ACHN (cell line): ENCODE measurements at regions not wholly inside any gene's neighbourhood (a gene's known extent, or its start where the extent isn't known, plus 50 kb on each side); places are given as distances from the start of the nearest gene placed in this dataset.

ENCODE experiments used
- DNase-seq: peaks from one replicate; pipeline ENCODE4 v3.0.0-alpha.2; 2015
- in situ Hi-C: cut with HindIII; loops from 2 replicates; pipeline ENCODE4 v1.10.0; 2017; ENCODE audit warnings: low sequenced_read_pairs, low pct_ligation_motif_present, low pct_unique_long_range_greater_than_20kb

DNA sequence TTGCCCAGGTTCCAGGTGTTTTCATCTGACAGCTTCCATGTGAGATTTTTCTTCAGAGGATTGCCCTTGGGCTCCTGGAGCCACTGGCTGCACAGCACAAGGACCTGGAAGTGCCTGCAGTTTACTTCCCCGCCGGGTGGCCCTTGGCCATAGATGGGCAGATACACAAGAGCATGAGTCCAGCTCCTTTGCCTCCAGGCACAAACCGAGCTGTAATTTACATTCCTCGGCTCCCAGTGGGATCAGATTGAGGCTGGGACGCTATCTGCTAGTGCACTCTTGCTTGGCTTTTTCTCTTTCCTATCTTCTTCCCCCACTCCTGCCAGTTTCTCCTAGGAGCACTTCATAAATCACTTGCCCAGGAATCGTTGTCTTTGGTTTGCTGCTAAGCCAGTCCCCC lies 85.4 kb upstream of the RALY start:
- DNase-seq = no peak
- in situ Hi-C loops = no loop called here

DNA sequence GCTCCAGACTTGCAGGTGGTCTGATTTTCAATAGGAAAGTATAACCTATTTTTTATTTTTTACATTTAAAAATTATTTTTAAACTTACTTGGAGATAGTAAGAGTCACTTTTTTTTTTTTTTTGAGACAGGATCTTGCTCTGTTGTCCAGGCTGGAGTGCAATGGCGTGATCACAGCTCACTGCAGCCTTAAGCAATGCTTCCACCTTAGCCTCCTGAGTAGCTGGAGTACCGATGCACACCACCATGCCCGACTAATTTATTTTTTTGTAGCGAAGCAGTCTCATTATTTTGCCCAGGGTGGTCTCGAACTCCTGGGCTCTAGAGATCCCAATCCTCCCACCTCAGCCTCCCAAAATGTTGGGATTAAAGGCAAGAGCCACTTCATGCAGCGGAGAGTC lies 84.8 kb upstream of the RALY start:
- in situ Hi-C loops = no loop called here

DNA sequence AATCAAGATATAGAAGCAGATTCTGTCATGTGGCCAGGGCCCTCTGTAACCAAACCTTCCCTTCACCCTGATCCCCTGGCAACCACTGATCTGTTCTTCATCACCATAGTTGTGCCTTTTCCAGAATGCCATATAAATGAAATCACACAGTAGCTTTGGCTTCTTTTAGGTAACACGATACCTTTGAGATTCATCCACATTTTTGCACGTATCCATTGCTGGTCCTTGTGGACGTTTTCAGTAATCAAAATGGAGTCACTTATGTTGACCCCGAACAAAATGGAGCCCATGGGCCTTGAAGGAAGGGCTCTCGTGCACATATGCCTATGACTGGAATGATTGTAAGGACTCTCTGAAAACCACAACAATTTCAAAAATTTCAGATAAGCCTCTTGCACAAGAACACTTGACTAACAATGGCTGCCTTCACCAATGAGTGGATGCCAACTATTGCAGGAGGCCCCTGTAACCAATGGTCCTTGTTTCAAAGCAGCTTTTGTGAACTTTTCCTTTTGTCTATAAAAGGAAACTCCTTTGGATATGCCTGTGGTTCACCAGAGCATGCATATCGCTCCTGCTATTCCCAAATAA lies 84.3 kb upstream of the RALY start:
- in situ Hi-C loops = no loop called here
- peak; percentile 78 for DNase-seq

More for the DNA sequence above, 84.8 kb upstream of the RALY start:
- no peak for DNase-seq

GRCh38 chr20:33910056-33910455 lies 83.7 kb upstream of the RALY start:
- in situ Hi-C loops = no loop called here
- no peak for DNase-seq

GRCh38 chr20:33910529-33911327 lies 83.0 kb upstream of the RALY start:
- in situ Hi-C loops = no loop called here
- peak; percentile 9 for DNase-seq

- DNase-seq = peak; percentile 21
- in situ Hi-C loops = no loop called here
Measured at GRCh38 chr20:33914919-33915318, 78.8 kb upstream of the RALY start.

- peak; percentile 27 for DNase-seq
- in situ Hi-C loops = no loop called here
Measured at GRCh38 chr20:33915726-33916331, 77.9 kb upstream of the RALY start.

DNA sequence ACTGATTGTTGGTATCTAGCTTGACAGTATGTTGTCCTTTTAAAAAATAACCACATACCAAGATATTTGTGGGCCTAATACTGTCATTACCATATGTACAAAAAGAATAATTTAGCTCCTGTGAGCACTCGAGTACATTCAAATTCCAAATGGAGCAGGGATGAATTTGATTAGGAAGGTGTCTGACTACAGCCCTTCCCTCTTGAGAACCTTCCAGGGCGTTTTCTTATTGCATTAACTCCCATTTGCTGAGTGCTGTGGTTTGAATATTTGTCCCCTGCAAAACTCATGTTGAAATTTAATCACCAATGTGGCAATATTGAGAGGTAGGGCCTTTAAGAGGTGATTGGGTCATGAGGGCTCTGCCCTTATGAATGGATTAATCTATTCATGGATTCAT lies 76.9 kb upstream of the RALY start:
- in situ Hi-C loops = no loop called here

DNA sequence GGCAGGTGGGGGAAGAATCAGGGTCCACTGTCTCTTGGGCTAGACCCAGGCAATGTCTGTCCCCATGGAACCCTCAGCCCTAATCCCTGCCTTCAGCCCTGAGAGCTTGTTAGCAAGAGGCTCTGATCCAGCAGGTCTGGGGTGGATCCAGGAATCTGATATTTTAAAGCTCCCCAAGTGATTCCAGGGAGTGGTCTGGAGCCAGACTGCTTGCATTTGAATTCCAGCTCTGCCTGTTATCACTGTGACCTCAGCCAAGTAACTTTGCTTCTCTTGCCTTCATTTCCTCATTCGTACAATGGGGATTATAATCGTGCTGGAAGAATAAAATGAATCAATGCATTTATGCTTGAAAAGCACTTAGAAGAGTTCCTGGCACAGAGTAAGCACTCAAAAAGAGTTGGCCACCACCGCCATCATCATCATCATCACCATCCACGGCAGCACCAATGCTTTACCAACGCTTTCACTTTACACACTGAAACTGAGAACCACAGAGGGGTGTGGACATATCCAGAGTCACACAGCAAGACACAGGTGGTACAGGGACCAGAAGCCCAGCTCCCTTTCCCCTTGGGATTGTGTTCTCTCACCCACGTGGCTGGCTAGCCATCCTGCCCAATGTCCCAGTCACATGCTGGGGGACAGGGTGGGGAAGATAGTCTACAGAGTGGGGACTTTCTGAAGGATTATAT lies 75.7 kb upstream of the RALY start:
- in situ Hi-C loops = no loop called here
- DNase-seq = no peak

More for the DNA sequence above, 76.9 kb upstream of the RALY start:
- no peak for DNase-seq

DNA sequence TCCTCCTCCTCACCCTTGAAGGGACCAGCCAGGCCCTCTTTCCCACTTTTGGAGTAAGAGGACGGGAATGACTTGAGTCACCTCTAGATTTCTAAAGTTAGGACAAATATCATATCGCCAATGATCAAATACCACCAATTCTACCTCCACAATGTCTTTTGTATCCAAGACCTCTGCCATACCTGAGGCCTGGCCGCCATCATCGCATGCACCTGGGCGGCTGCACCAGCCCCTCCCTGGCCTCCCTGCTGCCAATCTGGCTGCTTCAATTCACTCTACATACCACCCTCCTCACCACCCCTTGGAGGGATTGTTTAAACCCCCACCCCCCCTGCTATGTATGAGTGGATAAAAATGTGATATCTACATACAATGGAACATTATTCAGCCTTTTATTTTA lies 75.0 kb upstream of the RALY start:
- in situ Hi-C loops = no loop called here
- DNase-seq = no peak

DNA sequence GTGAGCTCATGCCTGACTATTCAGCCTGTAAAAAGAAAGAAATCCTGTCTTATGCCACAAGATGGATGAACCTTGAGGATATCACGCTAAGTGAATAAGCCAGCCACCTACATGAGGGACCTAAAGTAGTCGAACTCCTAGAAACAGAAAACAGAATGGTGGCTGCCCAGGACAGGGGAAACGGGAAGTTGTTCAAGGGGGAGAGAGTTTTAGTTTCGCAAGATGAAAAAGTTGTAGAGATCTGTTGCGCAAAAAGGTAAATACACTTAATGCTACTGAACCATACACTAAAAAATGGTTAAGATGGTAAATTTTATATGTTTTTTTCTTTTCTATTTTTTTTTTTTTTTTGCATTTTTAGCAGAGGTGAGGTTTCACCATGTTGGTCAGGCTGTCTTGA lies 74.1 kb upstream of the RALY start:
- no peak for DNase-seq
- in situ Hi-C loops = no loop called here

- in situ Hi-C loops = no loop called here
- DNase-seq = no peak
Measured at GRCh38 chr20:33922224-33922623, 71.5 kb upstream of the RALY start.

DNA sequence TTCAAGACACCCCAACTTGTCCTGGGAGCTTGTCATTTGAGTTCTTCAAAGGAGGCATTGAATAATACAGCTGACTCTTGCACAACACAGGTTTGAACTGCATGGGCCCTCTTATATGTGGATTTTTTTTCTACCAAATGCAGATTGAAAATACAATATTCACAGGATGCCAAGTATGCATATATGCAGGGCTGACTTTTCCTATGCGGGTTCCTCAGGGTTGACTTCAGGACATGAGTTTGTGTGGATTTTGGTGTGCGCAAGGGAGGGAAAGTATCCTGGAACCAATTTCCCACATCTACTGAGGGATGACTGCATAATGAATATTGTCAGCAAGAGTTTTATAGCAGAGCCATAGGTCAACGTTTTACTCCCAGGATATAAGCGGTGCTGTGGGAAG lies 70.0 kb upstream of the RALY start:
- no peak for DNase-seq
- in situ Hi-C loops = no loop called here

DNA sequence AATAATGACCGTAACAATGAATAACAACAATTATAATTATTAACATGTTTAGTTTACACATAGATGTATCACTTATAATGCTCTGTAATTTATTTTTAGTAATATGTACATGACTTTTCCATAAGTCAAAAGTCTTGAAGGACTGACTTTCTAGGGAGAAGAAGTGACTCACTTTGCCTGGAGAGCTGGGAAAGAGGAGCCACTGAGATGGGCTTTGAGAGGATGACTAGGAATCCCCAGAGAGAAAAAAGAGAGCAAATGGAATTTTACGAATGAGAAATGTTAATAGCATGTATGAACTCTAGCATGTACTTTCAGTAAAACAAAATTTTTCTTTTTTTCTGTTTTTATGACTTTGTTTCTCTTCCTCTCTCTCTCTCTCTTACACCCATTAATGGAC lies 67.8 kb upstream of the RALY start:
- DNase-seq = no peak
- in situ Hi-C loops = no loop called here

DNA sequence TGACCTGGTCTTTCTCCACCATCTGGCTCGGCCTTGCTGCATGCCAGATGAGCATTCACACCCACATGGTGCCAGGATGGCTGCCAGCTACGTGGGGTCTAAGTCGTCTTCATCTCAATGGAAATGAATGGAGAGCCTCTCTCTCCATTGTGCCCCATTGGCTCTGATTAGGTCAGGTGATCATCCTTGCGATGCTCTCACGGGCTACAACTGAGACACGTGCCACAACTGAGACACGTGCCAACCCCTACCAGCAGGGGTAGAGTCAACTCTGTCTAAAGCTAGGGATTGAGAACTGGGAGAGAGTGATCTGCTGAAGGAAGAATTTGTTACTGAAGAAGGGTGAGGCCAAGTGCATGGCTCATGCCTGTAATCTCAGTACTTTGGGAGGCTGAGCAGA lies 67.3 kb upstream of the RALY start:
- no peak for DNase-seq
- in situ Hi-C loops = no loop called here

DNA sequence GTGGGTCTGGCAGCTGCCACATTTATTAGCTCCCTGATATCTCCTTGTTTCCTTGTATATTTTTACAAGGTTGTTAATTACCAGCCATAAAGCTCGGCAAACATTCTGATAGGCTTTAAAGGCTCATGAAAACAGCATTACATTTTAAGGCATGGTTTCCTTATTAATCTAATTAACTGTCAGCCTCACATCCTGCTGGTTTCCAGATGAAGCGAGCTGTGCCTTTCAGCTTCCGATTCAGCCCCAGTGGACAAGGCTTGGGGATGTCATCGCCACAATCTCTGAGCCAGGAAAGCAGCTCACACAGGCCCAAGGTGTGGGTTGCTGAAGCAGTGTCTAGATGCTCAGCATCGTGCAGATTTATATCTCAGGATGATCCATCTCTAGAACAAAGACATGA lies 66.0 kb upstream of the RALY start:
- no peak for DNase-seq
- in situ Hi-C loops = no loop called here

GRCh38 chr20:33929917-33930316 lies 63.8 kb upstream of the RALY start:
- in situ Hi-C loops = no loop called here
- no peak for DNase-seq

DNA sequence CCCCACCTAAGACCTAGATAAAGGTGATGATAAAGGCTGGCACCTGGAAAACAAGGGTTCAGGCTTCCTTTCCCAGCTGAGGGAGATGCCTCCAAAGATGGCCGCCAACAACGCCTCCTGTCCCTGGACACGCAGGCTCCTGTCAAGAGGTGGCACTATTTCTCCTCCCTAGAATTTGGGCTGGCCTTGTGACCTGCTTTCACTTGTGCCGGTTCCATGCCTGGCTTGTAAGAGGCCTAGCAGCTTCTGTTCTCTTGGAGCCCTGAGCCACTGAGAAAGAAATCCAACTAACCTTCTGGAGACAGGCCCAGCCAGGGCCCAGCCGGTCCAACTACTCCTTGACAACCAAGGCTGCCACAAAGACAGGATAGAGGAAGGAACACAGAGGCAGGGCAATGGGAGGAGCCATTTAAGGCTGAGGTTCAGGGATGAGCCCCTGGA lies 60.2 kb upstream of the RALY start:
- DNase-seq = peak; percentile 31
- in situ Hi-C loops = no loop called here

DNA sequence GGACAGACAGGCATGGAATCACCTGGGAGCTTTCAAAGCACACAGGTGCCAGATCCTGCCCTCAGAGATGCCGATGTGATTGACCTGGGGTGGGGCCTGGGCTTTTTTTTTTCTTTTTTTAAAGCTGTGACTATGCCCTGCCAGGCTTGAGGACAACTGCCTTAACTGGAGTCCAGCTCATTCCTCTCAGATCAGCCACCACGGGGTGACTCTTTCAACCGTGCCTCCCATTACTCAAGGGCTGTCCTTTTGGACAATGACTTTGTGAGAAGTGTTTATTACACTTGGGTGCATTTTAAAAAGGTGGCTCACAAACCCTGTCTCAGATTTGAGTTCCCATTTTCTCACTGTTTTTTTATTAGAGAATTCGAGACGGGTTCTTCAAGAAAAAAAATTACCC lies 57.1 kb upstream of the RALY start:
- in situ Hi-C loops = no loop called here
- DNase-seq = no peak
